Activated CD4-positive, alpha-beta T cell treated with anti-CD3 and anti-CD28 coated beads, Interleukin-2, Interleukin-6, amounts not matched to agents 100 ng/mL and 50 ng/mL, durations not matched to agents 16 hours and 8 hours (primary cell): ENCODE measurements at regions not wholly inside any gene's neighbourhood (a gene's known extent, or its start where the extent isn't known, plus 50 kb on each side); places are given as distances from the start of the nearest gene placed in this dataset.

ENCODE experiments used
- DNase-seq: peaks from one replicate; pipeline ENCODE4 v3.0.0-alpha.2; 2020

- DNase-seq = no peak
These were observed 54.1 kb upstream of the PIK3C2G start for GRCh38 chr12:18207266-18207665.

- no peak for DNase-seq
These were observed 55.1 kb upstream of the PIK3C2G start for GRCh38 chr12:18206198-18206597.

GRCh38 chr12:18204053-18204452 is 57.3 kb upstream of the PIK3C2G start:
- DNase-seq = no peak

- no peak for DNase-seq
These were observed 69.2 kb upstream of the PIK3C2G start for GRCh38 chr12:18192119-18192518.

- no peak for DNase-seq
These were observed 78.2 kb upstream of the PIK3C2G start for GRCh38 chr12:18183141-18183540.

- no peak for DNase-seq
These were observed 81.6 kb upstream of the RERGL start for GRCh38 chr12:18171571-18171970.

- no peak for DNase-seq
These were observed 78.0 kb upstream of the RERGL start for GRCh38 chr12:18168016-18168415.

- no peak for DNase-seq
These were observed 75.9 kb upstream of the RERGL start for GRCh38 chr12:18165889-18166288.

- DNase-seq = peak; percentile 86
These were observed 75.5 kb upstream of the RERGL start for GRCh38 chr12:18165422-18165871.

GRCh38 chr12:18160901-18161300 is 70.9 kb upstream of the RERGL start:
- DNase-seq = no peak

- DNase-seq = peak; percentile 72
These were observed 69.0 kb upstream of the RERGL start for GRCh38 chr12:18158774-18159557.

- DNase-seq = no peak
These were observed 63.8 kb upstream of the RERGL start for GRCh38 chr12:18153826-18154225.

- DNase-seq = no peak
These were observed 61.0 kb upstream of the RERGL start for GRCh38 chr12:18151036-18151435.

GRCh38 chr12:18148961-18149360 is 59.0 kb upstream of the RERGL start:
- no peak for DNase-seq

GRCh38 chr12:18146363-18146762 is 56.4 kb upstream of the RERGL start:
- DNase-seq = no peak

- no peak for DNase-seq
These were observed 55.9 kb upstream of the RERGL start for GRCh38 chr12:18145924-18146323.

- no peak for DNase-seq
These were observed 51.3 kb upstream of the RERGL start for GRCh38 chr12:18141048-18141982.

- DNase-seq = peak; percentile 20
These were observed 50.1 kb upstream of the RERGL start for GRCh38 chr12:18139989-18140596.
